HepG2 (cell line): ENCODE measurements at regions not wholly inside any gene's neighbourhood (a gene's known extent, or its start where the extent isn't known, plus 50 kb on each side); places are given as distances from the start of the nearest gene placed in this dataset.

ENCODE experiments used
- ATAC-seq: fragments of 200-7000 bp; cut with Tn5 transposase; 3 replicates; pipeline ENCODE4 v1.9.1; 2020; ENCODE audit warnings: mild to moderate bottlenecking, moderate library complexity
- BruUV-seq: library from RNA; stranded (reverse); fragments of 400-500 nt; replicated peaks from 2 replicates; lab custom pipeline; 2021; lab: Mats Ljungman, UMichigan
- CTCF ChIA-PET: fragments of 300-600 bp; formaldehyde crosslinking; extraction: SDS; loops from one replicate; lab custom pipeline; 2021; ENCODE audit warnings: low total read pairs, inconsistent platforms, low intra/inter-chr PET ratio; lab: Yijun Ruan, JAX
- POLR2A ChIA-PET: fragments of 350-600 bp; sonication (Branson Sonifier 250); formaldehyde crosslinking; loops from one replicate; lab custom pipeline; 2020; ENCODE audit warnings: antibody characterized with exemption, inconsistent platforms; lab: Yijun Ruan, JAX
- DNase-seq: peaks from one replicate; pipeline ENCODE4 v3.0.0-alpha.2; 2015; ENCODE audit warnings: low spot score
- FAIRE-seq: peaks from 3 replicates; lab custom pipeline; 2011; peaks lifted over from hg19 to GRCh38; lab: Jason Lieb, UNC
- H2AFZ ChIP-seq: one replicate; pipeline ENCODE4 v1.6.1; 2011; ENCODE audit warnings: low read length, inconsistent platforms
- H3K27ac ChIP-seq: fragments of 300-600 bp; 3 replicates; pipeline ENCODE4 v1.8.0; 2011; ENCODE audit warnings: mixed run types, mild to moderate bottlenecking, mixed read lengths, low read length, inconsistent platforms; ENCODE audit not compliant: insufficient read depth; ENCODE audit errors: extremely low read length
- H3K27me3 ChIP-seq, 2 experiments: fragments of 200-600 bp in 1 of 2; 2 replicates in 1 of 2; 3 replicates in 1 of 2; pipeline versions ENCODE4 v1.6.0 to v1.8.0; 2011; ENCODE audit warnings: low read length in 2 of 2, mild to moderate bottlenecking in 2 of 2, moderate library complexity in 2 of 2, inconsistent platforms in 1 of 2; ENCODE audit not compliant: insufficient read depth in 2 of 2, control insufficient read depth in 1 of 2
- H3K36me3 ChIP-seq, 2 experiments: fragments of 200-600 bp in 1 of 2; replicated peaks in 1 of 2; 2 replicates in 1 of 2; 3 replicates in 1 of 2; pipeline versions ENCODE4 v1.5.1 to v1.8.0; 2011; ENCODE audit warnings: low read length in 2 of 2, inconsistent platforms in 1 of 2; ENCODE audit not compliant: insufficient read depth in 2 of 2, control insufficient read depth in 1 of 2
- H3K4me1 ChIP-seq: 2 replicates; pipeline ENCODE4 v1.5.1; 2012; ENCODE audit warnings: low read length, inconsistent platforms; ENCODE audit not compliant: insufficient read depth
- H3K4me2 ChIP-seq: 2 replicates; pipeline ENCODE4 v1.6.0; 2011; ENCODE audit warnings: low read depth, low read length, inconsistent platforms
- H3K4me3 ChIP-seq, 3 experiments: fragments of 200-600 bp in 1 of 3; sonication (generic), shearing (Covaris generic) in 1 of 3; replicated peaks in 1 of 3; 2 replicates each; pipeline ENCODE4 v1.5.1; 2011 to 2016; ENCODE audit warnings: low read length in 3 of 3, inconsistent platforms in 2 of 3, low read depth in 2 of 3, mild to moderate bottlenecking in 2 of 3, control low read depth in 1 of 3, mixed read lengths in 1 of 3; ENCODE audit not compliant: insufficient read depth in 1 of 3
- H3K79me2 ChIP-seq: one replicate; pipeline ENCODE4 v1.6.1; 2011; ENCODE audit warnings: low read length, inconsistent platforms; ENCODE audit not compliant: insufficient read depth
- H3K9ac ChIP-seq: 2 replicates; pipeline ENCODE4 v1.6.0; 2011; ENCODE audit warnings: mild to moderate bottlenecking, low read depth, low read length, inconsistent platforms; ENCODE audit not compliant: insufficient read depth
- H3K9me3 ChIP-seq: 2 replicates; pipeline ENCODE4 v1.5.1; 2012; ENCODE audit warnings: mild to moderate bottlenecking, low read length
- H4K20me1 ChIP-seq: 2 replicates; pipeline ENCODE4 v1.6.0; 2011; ENCODE audit warnings: inconsistent platforms, mild to moderate bottlenecking, low read length, moderate library complexity; ENCODE audit not compliant: insufficient read depth
- FOSL1 ChIP-seq: sonication (generic); formaldehyde crosslinking; IDR thresholded peaks from 2 replicates; pipeline ENCODE4 v1.9.0; 2021; ENCODE audit warnings: missing genetic modification reagents, borderline replicate concordance
- MIER3 ChIP-seq: IDR thresholded peaks from 2 replicates; pipeline ENCODE4 v1.6.1; 2016; ENCODE audit warnings: missing compliant biosample characterization, borderline replicate concordance
- WGBS: methylation state at CpG from one replicate; pipeline ENCODE4 v1.1.6; 2017; ENCODE audit warnings: low lambda C conversion rate; 5-methylcytosine and 5-hydroxymethylcytosine counted together
- in situ Hi-C: cut with HindIII; loops from 2 replicates; pipeline ENCODE4 v1.10.0; 2017; ENCODE audit warnings: low pct_unique_long_range_greater_than_20kb; ENCODE audit not compliant: extremely low pct_ligation_motif_present
- intact Hi-C: fragments of 100-400 bp; cut with micrococcal nuclease; formaldehyde crosslinking; loops from one replicate; pipeline ENCODE4 v1.10.0; 2022; ENCODE audit not compliant: unreplicated experiment
- TF ChIP-seq, protein P1 (sequence below): sonication (generic); formaldehyde crosslinking; IDR thresholded peaks from 2 replicates; pipeline ENCODE4 v1.5.1; 2020; ENCODE audit warnings: mild to moderate bottlenecking, missing genetic modification reagents, borderline replicate concordance
- TF ChIP-seq, protein P2 (sequence below): sonication (generic); formaldehyde crosslinking; IDR thresholded peaks from 2 replicates; pipeline ENCODE4 v1.8.1; 2023; ENCODE audit warnings: mild to moderate bottlenecking, moderate library complexity, missing genetic modification reagents

DNA sequence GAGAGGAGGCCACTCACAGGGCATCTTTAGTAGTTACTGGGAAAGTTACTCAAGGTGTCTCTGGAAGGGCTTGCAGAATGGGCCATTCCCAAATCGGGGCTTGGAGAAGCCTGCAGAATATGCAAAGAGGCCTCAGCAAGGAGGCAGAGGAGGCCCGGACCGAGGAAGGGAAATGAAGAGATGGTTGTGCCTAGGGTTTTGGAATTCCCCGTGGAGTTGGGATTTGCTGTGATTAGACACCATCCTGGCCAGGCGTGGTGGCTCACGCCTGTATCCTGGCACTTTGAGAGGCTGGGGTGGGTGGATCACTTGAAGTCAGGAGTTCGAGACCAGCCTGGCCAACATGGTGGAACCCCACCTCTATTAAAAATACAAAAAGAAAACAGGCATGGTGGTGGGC lies 193.0 kb downstream of the IRF8 start:
- no peak overlapping the region for H3K9ac ChIP-seq
- H3K36me3 ChIP-seq = no peaks in the 10 kb centered on the region
- TF ChIP-seq, protein P1, sequence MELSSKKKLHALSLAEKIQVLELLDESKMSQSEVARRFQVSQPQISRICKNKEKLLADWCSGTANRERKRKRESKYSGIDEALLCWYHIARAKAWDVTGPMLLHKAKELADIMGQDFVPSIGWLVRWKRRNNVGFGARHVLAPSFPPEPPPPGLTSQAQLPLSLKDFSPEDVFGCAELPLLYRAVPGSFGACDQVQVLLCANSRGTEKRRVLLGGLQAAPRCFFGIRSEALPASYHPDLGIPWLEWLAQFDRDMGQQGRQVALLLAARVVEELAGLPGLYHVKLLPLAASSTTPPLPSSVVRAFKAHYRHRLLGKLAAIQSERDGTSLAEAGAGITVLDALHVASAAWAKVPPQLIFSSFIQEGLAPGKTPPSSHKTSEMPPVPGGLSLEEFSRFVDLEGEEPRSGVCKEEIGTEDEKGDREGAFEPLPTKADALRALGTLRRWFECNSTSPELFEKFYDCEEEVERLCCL (CRISPR knock-in tag) = no peak
- TF ChIP-seq, protein P2, sequence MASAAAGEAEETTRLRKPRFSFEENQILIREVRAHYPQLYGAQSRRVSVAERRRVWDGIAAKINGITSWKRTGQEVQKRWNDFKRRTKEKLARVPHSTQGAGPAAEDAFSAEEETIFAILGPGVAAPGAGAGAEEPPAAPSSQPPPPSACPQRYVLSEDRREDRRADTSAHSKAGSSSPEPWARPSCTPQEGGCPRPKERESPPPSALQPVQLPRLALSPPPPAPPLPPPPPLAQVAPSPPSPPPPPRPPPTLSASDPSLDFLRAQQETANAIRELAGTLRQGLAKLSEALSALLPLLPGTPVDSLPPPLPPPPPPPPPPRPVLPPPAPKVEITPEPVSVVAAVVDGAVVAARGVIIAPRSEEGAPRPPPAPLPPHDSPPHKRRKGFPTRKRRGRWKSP = no peak
- TF ChIP-seq FOSL1 (CRISPR knock-in tag) (no peak), MIER3 (CRISPR knock-in tag) (no peak)
- H3K4me2 ChIP-seq = no peak overlapping the region
- no TSS peak for BruUV-seq
- H3K79me2 ChIP-seq = no peaks in the 10 kb centered on the region
- ATAC-seq (no peak), FAIRE-seq (no peak), DNase-seq (no peak)
- H2AFZ ChIP-seq = no peak overlapping the region
- H3K4me1 ChIP-seq = peaks cover 16% of the 10 kb centered on the region
- H3K27me3 ChIP-seq = peaks cover 1 to 16% of the 10 kb centered on the region in 2 experiments; a peak in 3 of 5 replicates
- ChIA-PET POLR2A (no interaction called here), CTCF (no interaction called here)
- intact Hi-C loops = no loop called here
- H4K20me1 ChIP-seq = no peaks in the 10 kb centered on the region
- H3K4me3 ChIP-seq = no peak overlapping the region
- H3K9me3 ChIP-seq = no peaks in the 10 kb centered on the region
- 45% methylated on average over 7 of the region's 7 CpGs for WGBS
- no peak overlapping the region for H3K27ac ChIP-seq
- in situ Hi-C loops = no loop called here
